HPDE6-E6E7 (cell line): ENCODE measurements at regions not wholly inside any gene's neighbourhood (a gene's known extent, or its start where the extent isn't known, plus 50 kb on each side); places are given as distances from the start of the nearest gene placed in this dataset.
"Not testable (repeated sequence)": the region's sequence is repeated elsewhere in the genome, so short reads cannot be mapped to it uniquely, and the experiment has no call there.

ENCODE experiments used
- DNase-seq: peaks from one replicate; pipeline ENCODE4 v3.0.0; 2011; ENCODE audit warnings: missing footprints; ENCODE audit errors: extremely low spot score

GRCh38 chr5:92879806-92880543 is 701.0 kb downstream of the NR2F1-AS1 start:
- DNase-seq: no peak

GRCh38 chr5:92874790-92875189 is 706.2 kb downstream of the NR2F1-AS1 start:
- no peak for DNase-seq

GRCh38 chr5:92868442-92868841 is 712.6 kb downstream of the NR2F1-AS1 start:
- DNase-seq: no peak

GRCh38 chr5:92864591-92864990 is 716.4 kb downstream of the NR2F1-AS1 start:
- no peak for DNase-seq

- DNase-seq: no peak
These were observed 717.4 kb downstream of the NR2F1-AS1 start for GRCh38 chr5:92863666-92864065.

- no peak for DNase-seq
These were observed 719.3 kb downstream of the NR2F1-AS1 start for GRCh38 chr5:92861531-92862285.

GRCh38 chr5:92860061-92860460 is 721.0 kb downstream of the NR2F1-AS1 start:
- DNase-seq: no peak

- no peak for DNase-seq
These were observed 728.8 kb downstream of the NR2F1-AS1 start for GRCh38 chr5:92852219-92852618.

- DNase-seq: no peak
These were observed 730.1 kb downstream of the NR2F1-AS1 start for GRCh38 chr5:92850886-92851285.

GRCh38 chr5:92849756-92850155 is 731.3 kb downstream of the NR2F1-AS1 start:
- DNase-seq: no peak

GRCh38 chr5:92841604-92842155 is 739.3 kb downstream of the NR2F1-AS1 start:
- no peak for DNase-seq

- peak; percentile 54 for DNase-seq
These were observed 742.8 kb downstream of the NR2F1-AS1 start for GRCh38 chr5:92838253-92838652.

- no peak for DNase-seq
These were observed 743.9 kb downstream of the NR2F1-AS1 start for GRCh38 chr5:92836855-92837755.

GRCh38 chr5:92835712-92836111 is 745.3 kb downstream of the NR2F1-AS1 start:
- DNase-seq: no peak

GRCh38 chr5:92823551-92823950 is 757.5 kb downstream of the NR2F1-AS1 start:
- DNase-seq: not testable (repeated sequence)

- no peak for DNase-seq
These were observed 758.8 kb downstream of the NR2F1-AS1 start for GRCh38 chr5:92822183-92822582.

- no peak for DNase-seq
These were observed 771.1 kb downstream of the NR2F1-AS1 start for GRCh38 chr5:92809855-92810465.

GRCh38 chr5:92808474-92808873 is 772.5 kb downstream of the NR2F1-AS1 start:
- DNase-seq: no peak

GRCh38 chr5:92807085-92807484 is 773.9 kb downstream of the NR2F1-AS1 start:
- no peak for DNase-seq

- DNase-seq: no peak
These were observed 775.6 kb downstream of the NR2F1-AS1 start for GRCh38 chr5:92805446-92805845.

- no peak for DNase-seq
These were observed 779.1 kb downstream of the NR2F1-AS1 start for GRCh38 chr5:92801911-92802310.
